ENCODE measurements at regions not wholly inside any gene's neighbourhood (a gene's known extent, or its start where the extent isn't known, plus 50 kb on each side); places are given as distances from the start of the nearest gene placed in this dataset.

DNA sequence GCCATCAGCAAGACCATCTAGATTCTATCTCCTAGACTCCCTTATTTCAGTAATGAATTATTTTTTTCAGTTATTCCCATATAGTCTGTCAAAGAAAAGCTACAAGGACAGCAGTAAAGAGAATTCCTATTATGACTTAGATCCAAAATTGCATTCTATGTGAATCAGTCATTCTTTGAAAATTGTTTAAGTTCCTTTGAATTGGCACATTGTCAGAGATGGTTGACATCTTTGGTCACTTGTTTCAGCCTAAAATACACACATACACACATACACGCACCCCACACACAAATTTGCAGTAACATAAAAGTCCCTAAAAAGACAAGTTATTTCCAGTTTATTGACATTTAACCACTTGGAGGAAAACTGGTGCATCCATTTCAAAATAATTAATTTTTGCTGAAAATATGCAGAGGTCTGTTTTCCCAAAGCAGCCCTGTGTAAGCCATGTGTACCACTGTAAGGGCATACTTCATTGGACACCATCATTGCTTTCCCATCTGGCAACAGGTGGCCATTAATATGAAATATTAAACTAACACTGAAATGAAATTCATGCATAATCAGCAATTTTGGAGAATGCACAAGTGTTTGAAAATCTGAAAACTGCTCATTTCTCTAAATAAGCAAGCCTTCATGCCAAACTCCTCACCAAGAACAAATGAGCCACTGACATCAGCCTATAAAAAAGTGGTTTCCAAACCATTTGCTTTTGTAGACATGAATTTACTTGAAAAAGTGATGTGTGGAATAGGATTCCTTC, 121.7 kb upstream of the COL1A2 start:
- Histone ChIP-seq H3K9me3 (no peaks in the 10 kb centered on the region), H3K36me3 (no peaks in the 10 kb centered on the region), H3K27me3 (no peaks in the 10 kb centered on the region), H3K4me1 (no peaks in the 10 kb centered on the region), H3K27ac (no peak overlapping the region), H3K4me3 (no peak overlapping the region)
- intact Hi-C loops (cut with DNase I; ENCODE audit: low total_unique reads), result no loop called here
- no peak for DNase-seq (ENCODE audit: low spot score in 2 of 2)
- TF ChIP-seq, protein P1, sequence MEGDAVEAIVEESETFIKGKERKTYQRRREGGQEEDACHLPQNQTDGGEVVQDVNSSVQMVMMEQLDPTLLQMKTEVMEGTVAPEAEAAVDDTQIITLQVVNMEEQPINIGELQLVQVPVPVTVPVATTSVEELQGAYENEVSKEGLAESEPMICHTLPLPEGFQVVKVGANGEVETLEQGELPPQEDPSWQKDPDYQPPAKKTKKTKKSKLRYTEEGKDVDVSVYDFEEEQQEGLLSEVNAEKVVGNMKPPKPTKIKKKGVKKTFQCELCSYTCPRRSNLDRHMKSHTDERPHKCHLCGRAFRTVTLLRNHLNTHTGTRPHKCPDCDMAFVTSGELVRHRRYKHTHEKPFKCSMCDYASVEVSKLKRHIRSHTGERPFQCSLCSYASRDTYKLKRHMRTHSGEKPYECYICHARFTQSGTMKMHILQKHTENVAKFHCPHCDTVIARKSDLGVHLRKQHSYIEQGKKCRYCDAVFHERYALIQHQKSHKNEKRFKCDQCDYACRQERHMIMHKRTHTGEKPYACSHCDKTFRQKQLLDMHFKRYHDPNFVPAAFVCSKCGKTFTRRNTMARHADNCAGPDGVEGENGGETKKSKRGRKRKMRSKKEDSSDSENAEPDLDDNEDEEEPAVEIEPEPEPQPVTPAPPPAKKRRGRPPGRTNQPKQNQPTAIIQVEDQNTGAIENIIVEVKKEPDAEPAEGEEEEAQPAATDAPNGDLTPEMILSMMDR (IDR thresholded peaks at IDR 0.05), result no peak
- TF ChIP-seq POLR2AphosphoS5 (IDR thresholded peaks at IDR 0.05), result no peak
- no peak for TF ChIP-seq POLR2A (IDR thresholded peaks at IDR 0.05)

DNA sequence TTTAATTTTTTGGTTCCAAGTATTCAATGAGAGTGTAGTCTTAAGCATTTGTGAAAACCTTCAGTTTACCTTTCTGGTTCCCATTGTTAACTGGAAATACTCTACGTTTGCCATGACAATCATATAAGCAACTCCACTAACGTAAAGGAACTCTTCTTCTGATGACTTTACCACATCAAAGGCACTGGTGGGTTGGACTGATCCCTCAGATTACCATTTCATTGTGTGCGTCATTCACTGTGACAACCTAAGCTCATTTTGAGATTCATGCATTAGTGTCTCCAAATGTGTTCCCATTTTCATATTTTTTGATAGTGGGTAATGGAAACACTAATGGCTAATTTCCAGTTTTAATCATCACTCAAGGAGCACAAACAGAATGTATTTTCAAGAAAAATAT, 119.9 kb upstream of the COL1A2 start:
- H3K4me1 ChIP-seq, result no peaks in the 10 kb centered on the region
- H3K27ac ChIP-seq, result no peak overlapping the region
- TF ChIP-seq POLR2A (IDR thresholded peaks at IDR 0.05), result no peak
- TF ChIP-seq, protein P1 (IDR thresholded peaks at IDR 0.05), result no peak
- no peak for TF ChIP-seq POLR2AphosphoS5 (IDR thresholded peaks at IDR 0.05)
- H3K4me3 ChIP-seq, result no peak overlapping the region
- intact Hi-C loops (cut with DNase I; ENCODE audit: low total_unique reads), result no loop called here
- no peak for DNase-seq (ENCODE audit: low spot score in 2 of 2)
- H3K27me3 ChIP-seq, result no peaks in the 10 kb centered on the region
- H3K9me3 ChIP-seq, result no peaks in the 10 kb centered on the region
- H3K36me3 ChIP-seq, result no peaks in the 10 kb centered on the region

DNA sequence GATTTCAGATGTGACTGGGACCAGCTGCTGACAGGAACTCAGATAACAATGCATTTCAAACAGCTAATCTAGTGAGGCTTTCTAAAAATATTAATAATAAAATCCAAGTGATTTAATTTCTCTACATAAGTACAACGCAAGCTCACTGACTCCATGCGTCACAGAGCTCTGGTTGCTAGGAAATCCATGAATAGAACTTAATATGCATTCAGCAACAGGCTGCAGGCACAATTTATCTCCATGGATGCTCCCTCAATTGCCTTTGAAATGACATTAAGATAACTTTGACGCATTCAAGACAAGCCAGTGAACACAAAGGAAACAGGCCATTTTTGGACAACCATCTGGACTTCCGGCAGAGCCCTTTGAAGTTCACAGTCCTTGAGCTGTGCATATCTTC, 118.7 kb upstream of the COL1A2 start:
- Histone ChIP-seq H3K36me3 (no peaks in the 10 kb centered on the region), H3K27me3 (no peaks in the 10 kb centered on the region), H3K27ac (no peak overlapping the region), H3K4me1 (no peaks in the 10 kb centered on the region), H3K4me3 (no peak overlapping the region), H3K9me3 (no peaks in the 10 kb centered on the region)
- intact Hi-C loops (cut with DNase I; ENCODE audit: low total_unique reads), result no loop called here
- TF ChIP-seq, protein P1 (IDR thresholded peaks at IDR 0.05), result no peak
- TF ChIP-seq POLR2AphosphoS5 (IDR thresholded peaks at IDR 0.05) (no peak), POLR2A (IDR thresholded peaks at IDR 0.05) (no peak)
- no peak for DNase-seq (ENCODE audit: low spot score in 2 of 2)

DNA sequence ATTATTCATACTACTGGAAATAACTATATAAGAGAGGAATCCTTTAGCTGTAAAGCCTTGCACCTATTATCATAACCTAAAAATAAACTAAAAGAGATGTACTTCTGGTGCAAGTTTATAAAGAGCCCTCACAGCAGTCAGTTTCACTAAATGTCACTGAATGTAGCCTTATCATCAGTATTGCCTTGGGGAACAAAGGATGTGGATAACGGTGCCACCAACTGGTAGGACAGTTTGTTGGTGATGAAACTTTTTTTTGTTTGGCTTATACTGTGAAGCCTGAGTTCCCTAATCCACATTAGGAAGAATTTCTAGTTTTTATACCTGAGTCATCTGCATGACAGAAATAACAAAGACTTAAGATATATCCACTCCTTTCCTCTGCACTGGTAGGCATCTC, 117.9 kb upstream of the COL1A2 start:
- H3K36me3 ChIP-seq, result no peaks in the 10 kb centered on the region
- intact Hi-C loops (cut with DNase I; ENCODE audit: low total_unique reads), result no loop called here
- no peaks in the 10 kb centered on the region for H3K4me1 ChIP-seq
- no peaks in the 10 kb centered on the region for H3K9me3 ChIP-seq
- H3K4me3 ChIP-seq, result no peak overlapping the region
- no peak overlapping the region for H3K27ac ChIP-seq
- H3K27me3 ChIP-seq, result no peaks in the 10 kb centered on the region
- TF ChIP-seq, protein P1 (IDR thresholded peaks at IDR 0.05), result no peak
- no peak for TF ChIP-seq POLR2AphosphoS5 (IDR thresholded peaks at IDR 0.05)
- TF ChIP-seq POLR2A (IDR thresholded peaks at IDR 0.05), result no peak
- DNase-seq (ENCODE audit: low spot score in 2 of 2), result no peak

DNA sequence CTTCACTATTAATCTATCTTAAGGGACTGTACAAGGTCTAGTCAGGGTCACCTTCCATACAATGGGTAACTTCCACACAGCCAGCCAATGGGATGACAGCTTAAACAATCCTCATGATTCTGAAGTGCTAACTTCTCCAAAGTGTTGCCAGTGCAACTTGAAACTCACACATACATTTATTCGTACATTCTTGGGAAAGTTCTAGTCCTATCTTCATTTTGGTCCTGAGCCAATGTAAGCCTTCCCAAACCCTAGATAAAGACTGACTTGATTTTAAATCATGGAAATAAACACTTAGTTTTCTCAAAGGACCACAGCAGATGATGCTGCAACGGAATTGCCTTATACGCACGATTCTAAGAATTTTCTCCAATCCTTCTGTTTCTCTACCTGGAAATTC, 117.5 kb upstream of the COL1A2 start:
- Histone ChIP-seq H3K4me3 (no peak overlapping the region), H3K27ac (no peak overlapping the region), H3K27me3 (no peaks in the 10 kb centered on the region), H3K4me1 (no peaks in the 10 kb centered on the region), H3K9me3 (no peaks in the 10 kb centered on the region), H3K36me3 (no peaks in the 10 kb centered on the region)
- intact Hi-C loops (cut with DNase I; ENCODE audit: low total_unique reads), result no loop called here
- TF ChIP-seq, protein P1 (IDR thresholded peaks at IDR 0.05), result no peak
- TF ChIP-seq POLR2A (IDR thresholded peaks at IDR 0.05), result no peak
- TF ChIP-seq POLR2AphosphoS5 (IDR thresholded peaks at IDR 0.05), result no peak
- no peak for DNase-seq (ENCODE audit: low spot score in 2 of 2)

All from breast epithelium (tissue), 4 donors.